Neutrophil (primary cell): ENCODE measurements at regions not wholly inside any gene's neighbourhood (a gene's known extent, or its start where the extent isn't known, plus 50 kb on each side); places are given as distances from the start of the nearest gene placed in this dataset.

Experiments used
- H3K27ac ChIP-seq: fragments of 200-600 bp; sonication (generic); 2 replicates; pipeline ENCODE4 v1.5.1; 2016; ENCODE audit warnings: mild to moderate bottlenecking, moderate library complexity
- H3K27me3 ChIP-seq: fragments of 200-600 bp; sonication (generic); 2 replicates; pipeline ENCODE4 v1.6.0; 2016; ENCODE audit warnings: mild to moderate bottlenecking
- H3K36me3 ChIP-seq: fragments of 200-600 bp; sonication (generic); 2 replicates; pipeline ENCODE4 v1.5.1; 2017
- H3K4me1 ChIP-seq, 2 experiments: fragments of 200-600 bp in 1 of 2; sonication (generic) in 1 of 2; 1 replicate in 1 of 2; 2 replicates in 1 of 2; pipeline versions ENCODE4 v1.5.1 to v1.6.1; 2013 to 2016; ENCODE audit warnings: low read depth in 1 of 2, low read length in 1 of 2, mild to moderate bottlenecking in 1 of 2, moderate library complexity in 1 of 2; ENCODE audit not compliant: control insufficient read depth in 1 of 2, insufficient read depth in 1 of 2
- H3K4me3 ChIP-seq, 2 experiments: fragments of 200-600 bp in 1 of 2; sonication (generic) in 1 of 2; 1 replicate in 1 of 2; 2 replicates in 1 of 2; pipeline ENCODE4 v1.5.1; 2013 to 2016; ENCODE audit warnings: low read depth in 1 of 2, low read length in 1 of 2, mild to moderate bottlenecking in 1 of 2, moderate library complexity in 1 of 2
- H3K9me3 ChIP-seq: fragments of 200-600 bp; sonication (generic); 2 replicates; pipeline ENCODE4 v1.5.1; 2016
- TF ChIP-seq, protein P1 (sequence below): fragments of 200-600 bp; sonication (generic); IDR thresholded peaks from 2 replicates; pipeline ENCODE4 v1.5.1; 2016; ENCODE audit warnings: antibody characterized with exemption

DNA sequence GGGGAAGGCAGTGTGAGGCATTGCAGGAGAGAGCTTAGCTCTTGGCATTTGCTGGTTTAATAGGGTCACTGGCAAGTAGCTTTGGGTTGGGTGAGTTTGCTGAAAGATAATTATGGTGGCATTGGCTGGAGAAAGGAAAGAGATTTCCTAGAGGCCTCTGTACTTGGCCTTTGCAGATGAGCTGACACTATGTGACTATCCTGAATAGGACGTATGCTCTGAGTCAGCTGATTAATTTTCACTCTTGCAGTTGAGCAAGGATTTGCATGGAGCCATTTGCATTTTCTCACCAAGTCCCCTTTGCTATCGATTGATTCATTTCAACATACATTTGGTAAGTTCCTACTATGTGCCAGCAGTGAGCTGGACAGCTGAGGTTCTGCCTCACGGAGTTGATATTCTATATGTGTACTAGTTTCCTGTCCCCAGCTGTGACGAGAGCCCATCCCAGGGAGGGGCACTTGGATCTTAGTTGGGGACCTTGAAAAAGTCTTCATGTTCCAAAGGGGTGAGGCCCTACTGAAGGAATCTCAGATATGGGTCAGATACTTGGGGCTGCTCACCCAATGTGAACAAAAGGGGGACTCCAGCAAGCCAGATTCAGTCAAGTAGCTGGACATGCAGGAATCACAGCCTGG is 245.7 kb downstream of the LOXHD1 start:
- TF ChIP-seq, protein P1, sequence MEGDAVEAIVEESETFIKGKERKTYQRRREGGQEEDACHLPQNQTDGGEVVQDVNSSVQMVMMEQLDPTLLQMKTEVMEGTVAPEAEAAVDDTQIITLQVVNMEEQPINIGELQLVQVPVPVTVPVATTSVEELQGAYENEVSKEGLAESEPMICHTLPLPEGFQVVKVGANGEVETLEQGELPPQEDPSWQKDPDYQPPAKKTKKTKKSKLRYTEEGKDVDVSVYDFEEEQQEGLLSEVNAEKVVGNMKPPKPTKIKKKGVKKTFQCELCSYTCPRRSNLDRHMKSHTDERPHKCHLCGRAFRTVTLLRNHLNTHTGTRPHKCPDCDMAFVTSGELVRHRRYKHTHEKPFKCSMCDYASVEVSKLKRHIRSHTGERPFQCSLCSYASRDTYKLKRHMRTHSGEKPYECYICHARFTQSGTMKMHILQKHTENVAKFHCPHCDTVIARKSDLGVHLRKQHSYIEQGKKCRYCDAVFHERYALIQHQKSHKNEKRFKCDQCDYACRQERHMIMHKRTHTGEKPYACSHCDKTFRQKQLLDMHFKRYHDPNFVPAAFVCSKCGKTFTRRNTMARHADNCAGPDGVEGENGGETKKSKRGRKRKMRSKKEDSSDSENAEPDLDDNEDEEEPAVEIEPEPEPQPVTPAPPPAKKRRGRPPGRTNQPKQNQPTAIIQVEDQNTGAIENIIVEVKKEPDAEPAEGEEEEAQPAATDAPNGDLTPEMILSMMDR = no peak
- no peaks in the 10 kb centered on the region for H3K4me1 ChIP-seq

DNA sequence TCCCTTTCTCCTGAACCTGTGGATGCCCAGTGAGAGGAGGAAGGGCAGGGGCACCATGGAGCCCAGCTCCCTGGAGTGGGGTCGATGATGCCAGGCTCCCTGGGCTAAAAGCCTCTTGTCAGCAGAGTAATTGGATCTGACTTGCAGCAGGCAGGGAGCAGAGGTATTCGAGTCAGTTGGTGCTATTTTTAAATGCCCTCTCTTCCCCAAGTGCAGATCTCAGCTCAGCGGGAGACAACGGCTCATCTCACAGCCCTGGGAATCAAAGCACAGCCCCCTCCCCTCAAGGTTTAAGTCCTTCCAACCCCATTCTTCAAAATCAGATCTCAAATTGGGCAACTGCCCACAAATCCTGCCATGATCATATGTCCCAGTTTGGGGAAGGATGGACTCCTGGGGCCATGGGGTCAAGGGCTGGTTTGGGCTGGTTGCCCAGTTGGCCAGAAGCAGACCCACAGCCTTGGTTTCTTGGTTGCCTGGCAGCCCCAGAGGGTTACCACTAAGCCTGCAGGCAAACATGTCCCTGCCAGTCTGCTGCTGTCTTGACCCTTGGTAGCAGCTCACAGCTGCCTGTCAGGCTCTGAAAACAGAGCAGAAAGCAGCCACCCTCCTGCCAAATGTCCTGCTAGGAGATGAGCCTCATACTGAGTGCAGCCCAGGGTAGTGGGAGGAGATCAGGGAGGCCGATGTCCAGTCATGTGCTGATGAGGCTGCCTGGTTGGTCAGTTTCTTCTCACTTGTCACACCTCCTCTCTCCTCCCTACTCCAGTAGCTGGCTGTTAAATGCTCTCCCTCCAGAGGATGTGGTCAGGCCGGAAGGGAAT is 244.9 kb downstream of the LOXHD1 start:
- no peaks in the 10 kb centered on the region for H3K9me3 ChIP-seq
- no peaks in the 10 kb centered on the region for H3K4me1 ChIP-seq
- H3K27ac ChIP-seq = no peak overlapping the region
- TF ChIP-seq, protein P1 = no peak
- no peaks in the 10 kb centered on the region for H3K36me3 ChIP-seq
- peaks cover 7% of the 10 kb centered on the region for H3K27me3 ChIP-seq
- no peak overlapping the region for H3K4me3 ChIP-seq

More for the DNA sequence above, 245.7 kb downstream of the LOXHD1 start:
- H3K9me3 ChIP-seq = no peaks in the 10 kb centered on the region
- no peak overlapping the region for H3K27ac ChIP-seq
- H3K36me3 ChIP-seq = no peaks in the 10 kb centered on the region
- H3K27me3 ChIP-seq = peaks cover 7% of the 10 kb centered on the region
- no peak overlapping the region for H3K4me3 ChIP-seq

DNA sequence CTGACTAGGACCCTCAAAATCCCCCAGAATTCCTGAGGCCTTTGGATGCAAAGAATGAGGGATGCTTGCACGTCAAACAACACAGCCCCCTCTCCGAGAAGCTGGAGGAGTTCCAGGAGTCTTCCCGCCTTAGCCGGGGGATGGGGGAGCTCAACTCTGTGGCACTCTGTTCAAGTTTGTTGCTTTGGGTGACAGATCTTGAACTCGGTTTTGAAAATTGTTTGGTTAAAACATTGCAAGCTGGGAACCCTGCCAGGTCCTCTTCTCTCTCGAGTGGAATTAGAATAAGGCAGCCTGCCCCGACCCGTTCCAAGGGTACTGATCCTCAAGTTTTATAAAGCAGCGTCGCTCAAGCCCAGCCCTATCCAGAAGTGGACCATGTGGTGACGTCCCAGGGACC is 244.1 kb downstream of the LOXHD1 start:
- peaks cover 4% of the 10 kb centered on the region for H3K27me3 ChIP-seq
- no peak overlapping the region for H3K4me3 ChIP-seq
- H3K36me3 ChIP-seq = no peaks in the 10 kb centered on the region
- no peaks in the 10 kb centered on the region for H3K4me1 ChIP-seq
- H3K9me3 ChIP-seq = no peaks in the 10 kb centered on the region
- H3K27ac ChIP-seq = no peak overlapping the region
- TF ChIP-seq, protein P1 = no peak

DNA sequence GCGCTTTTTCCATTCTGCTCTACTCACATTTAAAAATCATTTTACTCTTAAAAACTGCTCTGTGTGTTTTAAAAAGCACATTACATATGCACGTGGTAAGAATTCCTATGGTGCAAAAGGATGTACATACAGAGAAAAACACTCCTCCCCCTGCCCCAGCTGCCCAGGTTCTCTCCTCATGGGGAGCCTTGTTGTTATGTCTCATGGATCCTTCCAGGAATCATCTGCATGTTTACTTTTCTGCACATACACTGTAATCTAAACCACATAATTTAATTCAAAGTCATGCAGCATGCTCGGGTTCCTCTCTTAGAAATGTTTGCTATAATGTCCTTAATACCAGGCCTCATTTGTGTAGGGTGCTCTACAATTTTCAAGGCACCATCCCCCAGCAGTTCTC is 243.3 kb downstream of the LOXHD1 start:
- H3K27ac ChIP-seq = no peak overlapping the region
- no peaks in the 10 kb centered on the region for H3K36me3 ChIP-seq
- H3K4me3 ChIP-seq = no peak overlapping the region
- no peaks in the 10 kb centered on the region for H3K9me3 ChIP-seq
- no peaks in the 10 kb centered on the region for H3K4me1 ChIP-seq
- no peaks in the 10 kb centered on the region for H3K27me3 ChIP-seq
- TF ChIP-seq, protein P1 = no peak

DNA sequence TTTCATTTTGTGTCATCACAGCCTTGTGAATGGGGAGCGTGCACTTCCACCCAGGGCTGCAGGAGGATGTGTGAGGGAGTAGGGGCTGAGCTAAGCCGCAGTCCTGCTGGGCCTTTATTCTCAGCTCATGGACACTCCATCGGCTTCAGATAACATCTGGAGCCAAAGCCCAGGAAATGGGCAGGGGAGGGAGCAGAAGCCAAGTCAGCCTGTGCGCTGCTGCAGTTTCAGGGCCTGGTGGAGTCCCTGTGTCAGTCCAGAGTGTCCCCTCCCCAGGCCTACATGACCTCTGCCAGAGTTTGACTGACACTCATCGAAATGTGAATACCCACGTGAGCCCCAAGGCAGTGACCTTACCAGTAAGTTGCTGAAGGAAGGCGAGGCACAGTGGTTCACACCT is 242.2 kb downstream of the LOXHD1 start:
- Histone ChIP-seq H3K36me3 (no peaks in the 10 kb centered on the region), H3K4me1 (no peaks in the 10 kb centered on the region), H3K27ac (no peak overlapping the region), H3K27me3 (peaks cover 10% of the 10 kb centered on the region), H3K9me3 (no peaks in the 10 kb centered on the region), H3K4me3 (no peak overlapping the region)
- TF ChIP-seq, protein P1 = no peak
